Smooth muscle cell (in vitro differentiated cells): ENCODE measurements at regions not wholly inside any gene's neighbourhood (a gene's known extent, or its start where the extent isn't known, plus 50 kb on each side); places are given as distances from the start of the nearest gene placed in this dataset.

Experiments used
- DNase-seq: peaks from one replicate; lab custom pipeline; 2025; ENCODE audit not compliant: unreplicated experiment; lab: John Stamatoyannopoulos, UW
- H2AFZ ChIP-seq: fragments of 200-600 bp; sonication (generic); 2 replicates; pipeline ENCODE4 v1.6.0; 2016; ENCODE audit warnings: antibody characterized with exemption, low read depth, mild to moderate bottlenecking
- H3F3A ChIP-seq: fragments of 200-600 bp; sonication (generic); 2 replicates; pipeline ENCODE4 v1.6.0; 2017; ENCODE audit warnings: antibody characterized with exemption, low read depth
- H3K27ac ChIP-seq: fragments of 200-600 bp; sonication (generic); 2 replicates; pipeline ENCODE4 v1.5.1; 2016; ENCODE audit warnings: low read depth, mild to moderate bottlenecking
- H3K27me3 ChIP-seq: fragments of 200-600 bp; sonication (generic); 2 replicates; pipeline ENCODE4 v1.6.1; 2016; ENCODE audit warnings: low read depth, mild to moderate bottlenecking
- H3K36me3 ChIP-seq: fragments of 200-600 bp; sonication (generic); 2 replicates; pipeline ENCODE4 v1.5.1; 2016; ENCODE audit warnings: low read depth
- H3K4me1 ChIP-seq: fragments of 200-600 bp; sonication (generic); 2 replicates; pipeline ENCODE4 v1.5.1; 2016; ENCODE audit warnings: low read depth
- H3K4me2 ChIP-seq: fragments of 200-600 bp; sonication (generic); 2 replicates; pipeline ENCODE4 v1.6.0; 2016; ENCODE audit warnings: mild to moderate bottlenecking
- H3K4me3 ChIP-seq: fragments of 200-600 bp; sonication (generic); 2 replicates; pipeline ENCODE4 v1.5.1; 2016; ENCODE audit warnings: mild to moderate bottlenecking
- H3K79me2 ChIP-seq: fragments of 200-600 bp; sonication (generic); 2 replicates; pipeline ENCODE4 v1.6.0; 2016; ENCODE audit warnings: low read depth, mild to moderate bottlenecking
- H3K9ac ChIP-seq: fragments of 200-600 bp; sonication (generic); 2 replicates; pipeline ENCODE4 v1.6.0; 2016; ENCODE audit warnings: low read depth
- H3K9me3 ChIP-seq: fragments of 200-600 bp; sonication (generic); replicated peaks from 2 replicates; pipeline ENCODE4 v1.5.1; 2016; ENCODE audit warnings: low read depth
- H4K20me1 ChIP-seq: fragments of 200-600 bp; sonication (generic); 2 replicates; pipeline ENCODE4 v1.6.0; 2016; ENCODE audit warnings: low read depth
- WGBS: methylation state at CpG from one replicate; pipeline ENCODE4 v1.1.7; 2016; ENCODE audit warnings: low lambda C conversion rate; 5-methylcytosine and 5-hydroxymethylcytosine counted together
- TF ChIP-seq, protein P1 (sequence below): fragments of 200-600 bp; sonication (generic); IDR thresholded peaks from 2 replicates; pipeline ENCODE4 v1.5.1; 2017; ENCODE audit warnings: borderline replicate concordance, mild to moderate bottlenecking, antibody characterized with exemption; ENCODE audit not compliant: insufficient read depth, poor library complexity, severe bottlenecking

DNA sequence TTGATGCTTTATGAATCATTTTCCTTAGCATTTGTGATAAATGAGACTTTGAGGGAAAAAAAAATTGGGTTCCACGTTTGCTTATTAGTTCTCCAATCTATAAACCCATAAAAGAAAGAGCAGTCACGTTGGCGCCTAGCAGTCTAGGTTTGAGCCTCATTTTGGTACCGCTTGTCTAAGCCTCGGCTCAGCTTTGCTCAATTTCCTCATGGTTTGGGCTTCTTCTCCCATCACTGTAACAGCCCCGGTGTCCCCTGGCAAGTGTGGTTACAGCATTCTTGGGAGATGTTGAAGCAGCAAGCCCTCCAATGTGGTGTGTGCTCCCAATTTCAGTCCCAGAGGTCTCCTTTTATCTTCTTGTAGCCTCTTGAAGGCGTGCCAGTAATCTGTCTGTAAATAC is 578.4 kb downstream of the CDK5RAP2 start:
- Histone ChIP-seq H3F3A (no peaks in the 10 kb centered on the region), H3K9ac (no peak overlapping the region), H2AFZ (no peak overlapping the region), H3K9me3 (no peaks in the 10 kb centered on the region), H3K4me1 (peaks cover 3% of the 10 kb centered on the region), H4K20me1 (no peaks in the 10 kb centered on the region), H3K27ac (no peak overlapping the region), H3K36me3 (no peaks in the 10 kb centered on the region), H3K4me3 (no peak overlapping the region), H3K79me2 (no peaks in the 10 kb centered on the region), H3K27me3 (no peaks in the 10 kb centered on the region), H3K4me2 (no peak overlapping the region)
- WGBS = 84% methylated on average over 7 of the region's 7 CpGs
- DNase-seq = no peak
- TF ChIP-seq, protein P1, sequence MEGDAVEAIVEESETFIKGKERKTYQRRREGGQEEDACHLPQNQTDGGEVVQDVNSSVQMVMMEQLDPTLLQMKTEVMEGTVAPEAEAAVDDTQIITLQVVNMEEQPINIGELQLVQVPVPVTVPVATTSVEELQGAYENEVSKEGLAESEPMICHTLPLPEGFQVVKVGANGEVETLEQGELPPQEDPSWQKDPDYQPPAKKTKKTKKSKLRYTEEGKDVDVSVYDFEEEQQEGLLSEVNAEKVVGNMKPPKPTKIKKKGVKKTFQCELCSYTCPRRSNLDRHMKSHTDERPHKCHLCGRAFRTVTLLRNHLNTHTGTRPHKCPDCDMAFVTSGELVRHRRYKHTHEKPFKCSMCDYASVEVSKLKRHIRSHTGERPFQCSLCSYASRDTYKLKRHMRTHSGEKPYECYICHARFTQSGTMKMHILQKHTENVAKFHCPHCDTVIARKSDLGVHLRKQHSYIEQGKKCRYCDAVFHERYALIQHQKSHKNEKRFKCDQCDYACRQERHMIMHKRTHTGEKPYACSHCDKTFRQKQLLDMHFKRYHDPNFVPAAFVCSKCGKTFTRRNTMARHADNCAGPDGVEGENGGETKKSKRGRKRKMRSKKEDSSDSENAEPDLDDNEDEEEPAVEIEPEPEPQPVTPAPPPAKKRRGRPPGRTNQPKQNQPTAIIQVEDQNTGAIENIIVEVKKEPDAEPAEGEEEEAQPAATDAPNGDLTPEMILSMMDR = no peak

DNA sequence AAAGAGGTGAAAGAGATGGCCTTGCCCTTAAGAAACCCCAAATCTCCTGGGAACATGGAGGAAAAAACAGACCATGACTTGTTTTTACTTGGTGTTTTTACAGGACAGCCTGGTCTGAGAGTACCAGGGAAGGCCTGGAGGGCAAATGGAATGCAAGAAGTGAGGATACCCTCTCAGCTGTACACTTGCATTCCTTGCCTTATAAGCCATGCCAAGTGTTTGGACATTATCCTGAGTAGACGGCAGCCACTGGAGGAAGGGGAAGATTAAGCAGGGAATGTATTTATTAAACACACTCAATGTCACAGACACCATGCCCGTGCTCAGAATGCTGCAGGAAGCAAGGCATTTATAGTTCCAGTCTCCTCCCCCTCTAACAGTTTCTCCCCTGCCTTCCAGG is 581.4 kb downstream of the CDK5RAP2 start:
- Histone ChIP-seq H2AFZ (no peak overlapping the region), H3K27me3 (no peaks in the 10 kb centered on the region), H3K9ac (no peak overlapping the region), H3F3A (no peaks in the 10 kb centered on the region), H3K36me3 (no peaks in the 10 kb centered on the region), H3K27ac (no peak overlapping the region), H3K79me2 (no peaks in the 10 kb centered on the region), H4K20me1 (no peaks in the 10 kb centered on the region), H3K4me2 (no peak overlapping the region), H3K9me3 (no peaks in the 10 kb centered on the region), H3K4me1 (peaks cover 1% of the 10 kb centered on the region), H3K4me3 (no peak overlapping the region)
- no peak for DNase-seq
- TF ChIP-seq, protein P1 = no peak
- WGBS = 23% methylated on average over 2 of the region's 2 CpGs

DNA sequence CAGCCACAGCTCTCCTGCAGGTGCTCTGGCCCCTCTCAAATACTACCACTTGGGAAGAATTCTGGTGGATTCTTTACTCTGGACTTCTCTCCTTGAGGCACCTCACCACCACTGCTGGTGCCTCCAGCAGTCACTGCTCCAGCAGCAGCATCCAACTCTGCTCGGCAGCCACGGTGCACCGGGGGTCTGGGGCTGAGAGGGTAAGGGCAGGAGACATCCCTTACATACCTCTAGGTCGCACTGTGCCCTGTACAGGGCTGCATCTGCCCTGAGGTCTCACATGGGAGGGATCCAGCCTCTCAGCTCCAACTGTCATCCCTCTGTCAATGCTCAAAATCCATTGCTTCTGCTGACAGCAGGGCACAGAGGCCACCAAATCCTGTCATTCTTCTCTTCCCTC is 588.2 kb downstream of the CDK5RAP2 start:
- Histone ChIP-seq H3K36me3 (no peaks in the 10 kb centered on the region), H3K27me3 (peaks cover 31% of the 10 kb centered on the region), H3K4me3 (no peak overlapping the region), H2AFZ (no peak overlapping the region), H3K27ac (no peak overlapping the region), H3F3A (no peaks in the 10 kb centered on the region), H3K79me2 (no peaks in the 10 kb centered on the region), H3K4me2 (no peak overlapping the region), H3K9ac (no peak overlapping the region), H3K9me3 (no peaks in the 10 kb centered on the region), H4K20me1 (no peaks in the 10 kb centered on the region), H3K4me1 (no peaks in the 10 kb centered on the region)
- TF ChIP-seq, protein P1 = no peak
- DNase-seq = no peak
- WGBS = 97% methylated on average over 3 of the region's 4 CpGs

DNA sequence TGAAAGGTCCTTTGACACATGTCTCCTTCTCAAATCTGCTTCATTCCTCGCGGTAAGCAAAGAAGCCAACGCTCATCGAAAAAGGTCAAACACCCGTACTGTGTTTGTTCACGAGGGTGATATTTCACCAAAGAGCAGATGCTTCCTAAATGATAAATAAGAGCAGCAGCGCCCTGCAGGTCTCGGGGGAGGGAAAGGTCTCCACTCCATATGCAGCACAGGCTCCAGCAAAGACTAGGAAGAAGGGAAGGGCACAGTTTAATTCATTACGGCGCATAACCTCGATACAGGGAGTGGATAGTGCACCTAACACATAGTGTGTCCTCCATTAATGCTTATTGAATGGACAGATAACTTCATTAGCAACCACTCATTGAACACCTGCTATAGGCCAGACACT is 593.3 kb downstream of the CDK5RAP2 start:
- H3K27me3 ChIP-seq = peaks cover 44% of the 10 kb centered on the region
- H3F3A ChIP-seq = no peaks in the 10 kb centered on the region
- 81% methylated on average over 11 of the region's 11 CpGs for WGBS
- H3K9me3 ChIP-seq = no peaks in the 10 kb centered on the region
- no peaks in the 10 kb centered on the region for H4K20me1 ChIP-seq
- no peaks in the 10 kb centered on the region for H3K36me3 ChIP-seq
- H3K9ac ChIP-seq = no peak overlapping the region
- no peak overlapping the region for H3K4me2 ChIP-seq
- TF ChIP-seq, protein P1 = no peak
- H3K4me3 ChIP-seq = no peak overlapping the region
- H2AFZ ChIP-seq = no peak overlapping the region
- DNase-seq = no peak
- H3K27ac ChIP-seq = no peak overlapping the region
- no peaks in the 10 kb centered on the region for H3K4me1 ChIP-seq
- H3K79me2 ChIP-seq = no peaks in the 10 kb centered on the region
